GM04504 (cell line): ENCODE measurements at regions not wholly inside any gene's neighbourhood (a gene's known extent, or its start where the extent isn't known, plus 50 kb on each side); places are given as distances from the start of the nearest gene placed in this dataset.
"Not testable (repeated sequence)": the region's sequence is repeated elsewhere in the genome, so short reads cannot be mapped to it uniquely, and the experiment has no call there.

Source experiments
- DNase-seq: peaks from one replicate; pipeline ENCODE4 v3.0.0-alpha.2; 2012; ENCODE audit warnings: low read depth

- no peak for DNase-seq
Observed at GRCh38 chr13:32828711-32829110, 187.5 kb upstream of the KL start.

GRCh38 chr13:32829269-32829668 is 187.0 kb upstream of the KL start:
- no peak for DNase-seq

GRCh38 chr13:32829676-32830335 is 186.4 kb upstream of the KL start:
- no peak for DNase-seq

- DNase-seq, result no peak
Observed at GRCh38 chr13:32830336-32831031, 185.7 kb upstream of the KL start.

- DNase-seq, result no peak
Observed at GRCh38 chr13:32837307-32837972, 178.8 kb upstream of the KL start.

GRCh38 chr13:32837973-32838927 is 178.0 kb upstream of the KL start:
- DNase-seq, result no peak

- DNase-seq, result no peak
Observed at GRCh38 chr13:32838945-32839344, 177.3 kb upstream of the KL start.

GRCh38 chr13:32840113-32840512 is 176.1 kb upstream of the KL start:
- DNase-seq, result no peak

GRCh38 chr13:32840989-32841713 is 175.1 kb upstream of the KL start:
- DNase-seq, result no peak

GRCh38 chr13:32845952-32846950 is 170.0 kb upstream of the KL start:
- DNase-seq, result no peak

- DNase-seq, result not testable (repeated sequence)
Observed at GRCh38 chr13:32847976-32848375, 168.2 kb upstream of the KL start.

- DNase-seq, result no peak
Observed at GRCh38 chr13:32849369-32849768, 166.9 kb upstream of the KL start.

GRCh38 chr13:32850316-32851052 is 165.7 kb upstream of the KL start:
- DNase-seq, result no peak

- no peak for DNase-seq
Observed at GRCh38 chr13:32851083-32852069, 164.8 kb upstream of the KL start.

GRCh38 chr13:32852526-32852925 is 163.7 kb upstream of the KL start:
- no peak for DNase-seq

GRCh38 chr13:32857077-32857476 is 159.1 kb upstream of the KL start:
- no peak for DNase-seq

- DNase-seq, result no peak
Observed at GRCh38 chr13:32857689-32858088, 158.5 kb upstream of the KL start.

- no peak for DNase-seq
Observed at GRCh38 chr13:32859707-32860292, 156.4 kb upstream of the KL start.
